ENCODE measurements at regions not wholly inside any gene's neighbourhood (a gene's known extent, or its start where the extent isn't known, plus 50 kb on each side); places are given as distances from the start of the nearest gene placed in this dataset.

DNA sequence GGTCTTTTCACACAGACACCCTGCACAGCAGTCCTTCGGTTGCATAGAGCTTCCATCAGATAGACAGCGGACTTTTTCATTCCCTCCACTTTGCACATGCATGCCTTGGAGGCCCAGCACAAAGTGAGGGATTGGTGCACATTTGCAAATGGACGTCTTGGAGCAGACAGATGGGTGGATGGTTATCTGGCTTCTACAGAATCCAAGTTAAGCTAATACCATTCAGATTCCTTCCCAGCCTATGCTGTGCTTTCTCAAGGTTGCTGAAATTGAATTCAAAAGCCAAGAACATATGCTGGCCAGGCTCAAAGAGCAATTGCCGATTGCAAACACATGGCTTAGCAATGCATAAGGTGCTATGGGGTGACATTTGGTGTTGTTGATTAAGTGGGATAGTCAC is 186.4 kb downstream of the VAPA start:
- TF ChIP-seq, protein P1, sequence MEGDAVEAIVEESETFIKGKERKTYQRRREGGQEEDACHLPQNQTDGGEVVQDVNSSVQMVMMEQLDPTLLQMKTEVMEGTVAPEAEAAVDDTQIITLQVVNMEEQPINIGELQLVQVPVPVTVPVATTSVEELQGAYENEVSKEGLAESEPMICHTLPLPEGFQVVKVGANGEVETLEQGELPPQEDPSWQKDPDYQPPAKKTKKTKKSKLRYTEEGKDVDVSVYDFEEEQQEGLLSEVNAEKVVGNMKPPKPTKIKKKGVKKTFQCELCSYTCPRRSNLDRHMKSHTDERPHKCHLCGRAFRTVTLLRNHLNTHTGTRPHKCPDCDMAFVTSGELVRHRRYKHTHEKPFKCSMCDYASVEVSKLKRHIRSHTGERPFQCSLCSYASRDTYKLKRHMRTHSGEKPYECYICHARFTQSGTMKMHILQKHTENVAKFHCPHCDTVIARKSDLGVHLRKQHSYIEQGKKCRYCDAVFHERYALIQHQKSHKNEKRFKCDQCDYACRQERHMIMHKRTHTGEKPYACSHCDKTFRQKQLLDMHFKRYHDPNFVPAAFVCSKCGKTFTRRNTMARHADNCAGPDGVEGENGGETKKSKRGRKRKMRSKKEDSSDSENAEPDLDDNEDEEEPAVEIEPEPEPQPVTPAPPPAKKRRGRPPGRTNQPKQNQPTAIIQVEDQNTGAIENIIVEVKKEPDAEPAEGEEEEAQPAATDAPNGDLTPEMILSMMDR (IDR thresholded peaks at IDR 0.05), result no peak
- TF ChIP-seq POLR2AphosphoS5 (IDR thresholded peaks at IDR 0.05; ENCODE audit: low read depth, low read length) (no peak), SIN3A (IDR thresholded peaks at IDR 0.05; ENCODE audit: borderline replicate concordance, insufficient read depth, low read depth, low read length) (no peak)
- TF ChIP-seq, protein P2, sequence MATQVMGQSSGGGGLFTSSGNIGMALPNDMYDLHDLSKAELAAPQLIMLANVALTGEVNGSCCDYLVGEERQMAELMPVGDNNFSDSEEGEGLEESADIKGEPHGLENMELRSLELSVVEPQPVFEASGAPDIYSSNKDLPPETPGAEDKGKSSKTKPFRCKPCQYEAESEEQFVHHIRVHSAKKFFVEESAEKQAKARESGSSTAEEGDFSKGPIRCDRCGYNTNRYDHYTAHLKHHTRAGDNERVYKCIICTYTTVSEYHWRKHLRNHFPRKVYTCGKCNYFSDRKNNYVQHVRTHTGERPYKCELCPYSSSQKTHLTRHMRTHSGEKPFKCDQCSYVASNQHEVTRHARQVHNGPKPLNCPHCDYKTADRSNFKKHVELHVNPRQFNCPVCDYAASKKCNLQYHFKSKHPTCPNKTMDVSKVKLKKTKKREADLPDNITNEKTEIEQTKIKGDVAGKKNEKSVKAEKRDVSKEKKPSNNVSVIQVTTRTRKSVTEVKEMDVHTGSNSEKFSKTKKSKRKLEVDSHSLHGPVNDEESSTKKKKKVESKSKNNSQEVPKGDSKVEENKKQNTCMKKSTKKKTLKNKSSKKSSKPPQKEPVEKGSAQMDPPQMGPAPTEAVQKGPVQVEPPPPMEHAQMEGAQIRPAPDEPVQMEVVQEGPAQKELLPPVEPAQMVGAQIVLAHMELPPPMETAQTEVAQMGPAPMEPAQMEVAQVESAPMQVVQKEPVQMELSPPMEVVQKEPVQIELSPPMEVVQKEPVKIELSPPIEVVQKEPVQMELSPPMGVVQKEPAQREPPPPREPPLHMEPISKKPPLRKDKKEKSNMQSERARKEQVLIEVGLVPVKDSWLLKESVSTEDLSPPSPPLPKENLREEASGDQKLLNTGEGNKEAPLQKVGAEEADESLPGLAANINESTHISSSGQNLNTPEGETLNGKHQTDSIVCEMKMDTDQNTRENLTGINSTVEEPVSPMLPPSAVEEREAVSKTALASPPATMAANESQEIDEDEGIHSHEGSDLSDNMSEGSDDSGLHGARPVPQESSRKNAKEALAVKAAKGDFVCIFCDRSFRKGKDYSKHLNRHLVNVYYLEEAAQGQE (IDR thresholded peaks at IDR 0.05; ENCODE audit: insufficient read depth in 1 of 2, low read depth in 2 of 2, low read length in 1 of 2), result no peak

Data from Panc1 (cell line).